Right atrium auricular region (tissue), 2 donors: ENCODE measurements at regions not wholly inside any gene's neighbourhood (a gene's known extent, or its start where the extent isn't known, plus 50 kb on each side); places are given as distances from the start of the nearest gene placed in this dataset.

Experiments
- DNase-seq: peaks from one replicate; pipeline ENCODE4 v3.0.0-alpha.2; 2019; ENCODE audit warnings: low spot score
- H3K27ac ChIP-seq, 2 donors: fragments of 200-600 bp; sonication (generic); 1 replicate in 1 of 2; 2 replicates in 1 of 2; pipeline ENCODE4 v1.5.1; 2016 to 2019
- H3K27me3 ChIP-seq, 2 donors: fragments of 200-600 bp; sonication (generic); one replicate each; pipeline versions ENCODE4 v1.5.1 to v1.6.0; 2017 to 2019
- H3K36me3 ChIP-seq: fragments of 200-600 bp; sonication (generic); one replicate; pipeline ENCODE4 v1.5.1; 2016
- H3K4me1 ChIP-seq, 2 donors: fragments of 200-600 bp; sonication (generic); one replicate each; pipeline versions ENCODE4 v1.5.1 to v1.6.0; 2017 to 2019
- H3K4me3 ChIP-seq, 2 donors: fragments of 200-600 bp; sonication (generic); 1 replicate in 1 of 2; 2 replicates in 1 of 2; pipeline ENCODE4 v1.5.1; 2017 to 2019; ENCODE audit warnings: mild to moderate bottlenecking in 1 of 2, moderate library complexity in 1 of 2
- H3K9me3 ChIP-seq, 2 donors: fragments of 200-600 bp; sonication (generic); one replicate each; pipeline ENCODE4 v1.5.1; 2019
- TF ChIP-seq, protein P1 (sequence below), 2 donors: fragments of 200-600 bp; sonication (generic); IDR thresholded peaks; one replicate each; pipeline ENCODE4 v1.5.1; 2019; ENCODE audit warnings: antibody characterized with exemption in 2 of 2

DNA sequence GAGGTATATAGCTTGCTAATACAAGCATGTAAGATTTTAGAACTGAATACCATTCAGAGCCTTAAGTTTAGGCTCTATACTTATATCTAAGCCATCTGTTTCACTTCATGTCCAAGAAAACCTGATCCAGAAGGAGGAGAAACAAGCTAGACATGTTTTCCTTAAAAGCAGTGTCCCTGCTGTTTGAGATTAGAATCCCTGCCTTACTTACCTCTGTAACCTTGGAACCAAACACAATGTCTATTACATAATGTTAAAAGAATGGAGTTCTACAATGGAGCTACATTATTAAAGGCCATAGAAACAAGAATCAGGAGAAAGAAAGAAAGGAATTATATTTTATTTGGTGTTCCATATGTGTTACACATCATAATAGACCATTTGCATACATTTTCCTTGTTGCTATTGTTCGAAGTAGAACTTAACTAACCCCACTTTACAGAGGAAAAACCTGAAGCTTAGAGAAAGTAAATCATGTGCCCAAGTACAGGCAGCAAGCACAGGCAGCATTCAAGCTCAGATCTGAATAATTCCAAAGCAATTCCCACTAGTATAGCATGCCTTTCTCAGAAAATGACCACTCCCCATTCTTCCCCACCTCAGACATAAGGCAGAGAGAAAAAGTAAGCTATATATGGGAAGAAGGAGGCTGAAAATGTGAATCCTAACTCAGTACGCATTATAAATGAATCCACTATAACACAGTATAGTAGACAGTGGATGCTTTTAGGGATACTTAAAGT, 380.1 kb upstream of the SPAG17 start:
- no peaks in the 10 kb centered on the region for H3K27me3 ChIP-seq
- H3K4me3 ChIP-seq: no peak overlapping the region
- H3K36me3 ChIP-seq: no peaks in the 10 kb centered on the region
- no peak overlapping the region for H3K27ac ChIP-seq
- TF ChIP-seq, protein P1, sequence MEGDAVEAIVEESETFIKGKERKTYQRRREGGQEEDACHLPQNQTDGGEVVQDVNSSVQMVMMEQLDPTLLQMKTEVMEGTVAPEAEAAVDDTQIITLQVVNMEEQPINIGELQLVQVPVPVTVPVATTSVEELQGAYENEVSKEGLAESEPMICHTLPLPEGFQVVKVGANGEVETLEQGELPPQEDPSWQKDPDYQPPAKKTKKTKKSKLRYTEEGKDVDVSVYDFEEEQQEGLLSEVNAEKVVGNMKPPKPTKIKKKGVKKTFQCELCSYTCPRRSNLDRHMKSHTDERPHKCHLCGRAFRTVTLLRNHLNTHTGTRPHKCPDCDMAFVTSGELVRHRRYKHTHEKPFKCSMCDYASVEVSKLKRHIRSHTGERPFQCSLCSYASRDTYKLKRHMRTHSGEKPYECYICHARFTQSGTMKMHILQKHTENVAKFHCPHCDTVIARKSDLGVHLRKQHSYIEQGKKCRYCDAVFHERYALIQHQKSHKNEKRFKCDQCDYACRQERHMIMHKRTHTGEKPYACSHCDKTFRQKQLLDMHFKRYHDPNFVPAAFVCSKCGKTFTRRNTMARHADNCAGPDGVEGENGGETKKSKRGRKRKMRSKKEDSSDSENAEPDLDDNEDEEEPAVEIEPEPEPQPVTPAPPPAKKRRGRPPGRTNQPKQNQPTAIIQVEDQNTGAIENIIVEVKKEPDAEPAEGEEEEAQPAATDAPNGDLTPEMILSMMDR (IDR thresholded peaks at IDR 0.05): no peak
- H3K9me3 ChIP-seq: no peaks in the 10 kb centered on the region
- no peaks in the 10 kb centered on the region for H3K4me1 ChIP-seq
- no peak for DNase-seq

DNA sequence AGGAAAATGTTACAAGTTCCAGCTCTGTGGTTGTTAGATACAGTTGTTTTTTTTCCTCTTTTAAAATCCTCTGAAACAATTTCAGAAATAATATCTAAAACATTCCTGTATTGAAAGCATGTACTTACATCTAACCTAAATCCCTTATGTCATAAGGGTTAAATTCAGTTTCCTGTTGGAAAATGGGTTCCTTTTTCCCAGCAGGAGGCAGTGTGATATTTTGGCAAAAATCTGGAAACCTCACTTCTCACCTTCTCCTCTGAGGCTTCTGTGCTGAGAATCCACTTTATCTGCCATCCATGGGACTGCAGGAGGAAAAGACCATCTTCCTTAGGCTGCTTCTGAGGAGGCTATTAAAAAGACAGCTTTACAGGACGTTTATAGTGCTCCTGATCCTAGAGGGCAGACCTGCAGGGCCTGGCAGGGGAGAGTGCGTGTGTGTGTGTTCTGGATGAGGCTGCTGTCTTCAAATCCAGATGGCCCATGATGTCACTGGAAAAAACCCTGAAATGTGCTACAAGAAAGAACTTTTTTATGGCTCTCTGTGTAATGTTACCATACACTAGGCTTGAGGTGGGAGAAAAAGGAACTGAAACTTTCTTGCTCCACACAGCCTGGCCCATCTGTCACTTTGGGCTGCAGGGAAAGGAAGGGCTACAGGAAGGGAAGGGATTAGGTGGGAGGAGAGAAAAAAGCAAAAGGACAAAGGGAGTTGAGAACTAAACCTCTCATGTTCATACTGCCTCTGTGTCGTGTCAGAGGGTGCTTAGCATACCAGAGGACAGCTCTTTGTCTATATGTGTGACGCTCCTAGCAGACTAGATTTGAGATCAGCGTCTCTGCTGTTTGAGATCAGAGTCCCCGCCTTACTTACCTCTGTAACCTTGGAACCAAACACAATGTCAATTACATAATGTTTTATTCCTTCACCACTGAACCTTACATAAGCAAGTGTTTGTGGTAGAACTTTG, 379.2 kb upstream of the SPAG17 start:
- Histone ChIP-seq H3K27me3 (no peaks in the 10 kb centered on the region), H3K4me3 (no peak overlapping the region), H3K36me3 (no peaks in the 10 kb centered on the region), H3K9me3 (no peaks in the 10 kb centered on the region), H3K27ac (no peak overlapping the region), H3K4me1 (no peaks in the 10 kb centered on the region)
- TF ChIP-seq, protein P1 (IDR thresholded peaks at IDR 0.05): no peak
- no peak for DNase-seq

DNA sequence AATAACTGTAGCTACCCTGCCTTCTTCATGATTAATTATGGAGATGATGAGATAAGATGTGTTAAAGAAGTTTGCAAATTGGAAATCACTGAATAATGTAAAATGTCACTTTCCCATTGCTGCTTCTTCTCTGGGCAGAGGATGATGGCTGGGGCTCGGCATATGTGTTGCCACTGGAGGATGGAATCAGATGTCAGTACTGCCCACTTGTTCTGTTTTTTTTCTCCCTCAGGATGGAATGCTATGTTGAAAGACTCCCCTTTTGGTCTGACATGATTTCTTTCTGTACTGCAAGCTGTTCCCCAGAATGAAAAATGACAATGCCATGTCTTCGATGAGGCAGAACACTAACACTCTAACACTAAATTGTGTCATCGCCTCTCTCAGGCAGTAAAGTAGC, 373.9 kb upstream of the SPAG17 start:
- TF ChIP-seq, protein P1 (IDR thresholded peaks at IDR 0.05): no peak
- H3K9me3 ChIP-seq: no peaks in the 10 kb centered on the region
- DNase-seq: no peak
- no peaks in the 10 kb centered on the region for H3K4me1 ChIP-seq
- no peak overlapping the region for H3K4me3 ChIP-seq
- no peaks in the 10 kb centered on the region for H3K36me3 ChIP-seq
- no peak overlapping the region for H3K27ac ChIP-seq
- H3K27me3 ChIP-seq: no peaks in the 10 kb centered on the region

DNA sequence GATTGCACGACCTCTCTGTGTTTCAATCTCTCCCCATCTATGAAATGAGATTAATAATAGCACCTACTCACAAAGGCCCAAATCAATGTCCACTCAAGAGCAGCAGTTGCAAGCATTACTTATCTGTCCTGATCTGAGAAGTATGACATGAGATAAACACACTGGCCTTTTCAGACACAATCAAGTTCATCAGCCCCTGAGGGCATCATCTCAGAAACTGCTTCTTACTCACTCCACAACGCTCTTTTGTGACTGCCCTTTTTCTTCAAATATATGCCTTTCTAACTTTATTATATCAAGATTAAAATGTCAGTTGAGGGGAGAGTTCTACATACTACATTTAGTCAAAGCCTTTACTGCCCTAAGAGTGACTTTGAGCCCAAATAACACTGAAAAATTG, 371.9 kb upstream of the SPAG17 start:
- H3K4me1 ChIP-seq: no peaks in the 10 kb centered on the region
- TF ChIP-seq, protein P1 (IDR thresholded peaks at IDR 0.05): no peak
- no peak overlapping the region for H3K4me3 ChIP-seq
- H3K27me3 ChIP-seq: no peaks in the 10 kb centered on the region
- H3K27ac ChIP-seq: no peak overlapping the region
- DNase-seq: no peak
- H3K36me3 ChIP-seq: no peaks in the 10 kb centered on the region
- H3K9me3 ChIP-seq: no peaks in the 10 kb centered on the region

DNA sequence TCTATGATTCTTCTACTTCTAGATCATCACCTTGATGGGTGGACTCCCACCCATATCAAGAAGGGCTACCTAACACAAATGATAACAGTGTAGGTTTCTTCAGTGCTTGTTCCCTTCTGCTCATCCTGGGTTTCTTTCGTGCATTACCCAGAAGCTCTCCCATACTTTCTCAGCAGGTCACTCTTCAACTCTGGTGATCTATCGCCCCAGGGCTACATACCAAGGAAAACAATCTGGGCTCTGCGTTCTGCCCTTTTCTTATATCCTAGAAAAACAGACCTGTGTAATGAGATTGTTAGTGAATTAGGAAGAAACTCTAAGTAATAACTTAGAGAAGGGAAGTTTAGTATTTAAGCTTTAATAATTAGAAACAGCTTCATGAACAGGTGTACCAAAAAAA, 370.6 kb upstream of the SPAG17 start:
- no peak for DNase-seq
- TF ChIP-seq, protein P1 (IDR thresholded peaks at IDR 0.05): no peak

More for the DNA sequence above, 370.6 kb upstream of the SPAG17 start:
- Histone ChIP-seq H3K9me3 (no peaks in the 10 kb centered on the region), H3K4me3 (no peak overlapping the region), H3K27ac (no peak overlapping the region), H3K36me3 (no peaks in the 10 kb centered on the region), H3K27me3 (no peaks in the 10 kb centered on the region), H3K4me1 (no peaks in the 10 kb centered on the region)
